IMR-90 (cell line): ENCODE measurements at regions not wholly inside any gene's neighbourhood (a gene's known extent, or its start where the extent isn't known, plus 50 kb on each side); places are given as distances from the start of the nearest gene placed in this dataset.

ENCODE experiments used
- ATAC-seq: fragments of 200-7000 bp; cut with Tn5 transposase; 2 replicates; pipeline ENCODE4 v1.9.1; 2020; ENCODE audit warnings: low read depth, mild to moderate bottlenecking, moderate library complexity
- BruUV-seq: library from RNA; stranded (reverse); fragments of 400-500 nt; replicated peaks from 2 replicates; lab custom pipeline; 2021; lab: Mats Ljungman, UMichigan
- CTCF ChIA-PET: fragments of 300-600 bp; formaldehyde crosslinking; extraction: SDS; loops from one replicate; lab custom pipeline; 2021; ENCODE audit warnings: antibody characterized with exemption; lab: Yijun Ruan, JAX
- POLR2A ChIA-PET: fragments of 300-600 bp; sonication (Branson Sonifier 250); formaldehyde crosslinking; loops from one replicate; lab custom pipeline; 2022; ENCODE audit warnings: antibody characterized with exemption; ENCODE audit not compliant: unreplicated experiment; lab: Charles Lee
- DNase-seq: peaks from one replicate; pipeline ENCODE4 v3.0.0; 2013
- H2AFZ ChIP-seq: replicated peaks from 2 replicates; pipeline ENCODE3; 2013; ENCODE audit warnings: low read length, mild to moderate bottlenecking; ENCODE audit not compliant: poor library complexity
- H2AK5ac ChIP-seq: 2 replicates; pipeline ENCODE4 v1.6.1; 2013; ENCODE audit warnings: low read depth, low read length, inconsistent platforms
- H2AK9ac ChIP-seq: replicated peaks from 2 replicates; pipeline ENCODE3; 2013; ENCODE audit warnings: mild to moderate bottlenecking, low read depth, low read length, moderate library complexity; ENCODE audit not compliant: poor library complexity
- H2BK120ac ChIP-seq: 2 replicates; pipeline ENCODE4 v1.6.1; 2013; ENCODE audit warnings: low read depth, low read length, inconsistent platforms
- H2BK15ac ChIP-seq: 3 replicates; pipeline ENCODE4 v1.6.1; 2013; ENCODE audit warnings: low read depth, low read length, inconsistent platforms
- H2BK20ac ChIP-seq: 2 replicates; pipeline ENCODE4 v1.6.1; 2013; ENCODE audit warnings: low read depth, mild to moderate bottlenecking, inconsistent platforms, low read length, moderate library complexity
- H2BK5ac ChIP-seq: 2 replicates; pipeline ENCODE4 v1.6.1; 2013; ENCODE audit warnings: mild to moderate bottlenecking, low read depth, low read length, inconsistent platforms; ENCODE audit not compliant: poor library complexity, severe bottlenecking
- H3K14ac ChIP-seq: replicated peaks from 2 replicates; pipeline ENCODE4 v1.6.1; 2013; ENCODE audit warnings: low read depth, low read length, inconsistent platforms
- H3K18ac ChIP-seq: 2 replicates; pipeline ENCODE4 v1.6.1; 2013; ENCODE audit warnings: low read depth, low read length, control low read depth
- H3K23ac ChIP-seq: 2 replicates; pipeline ENCODE4 v1.6.1; 2013; ENCODE audit warnings: low read depth, low read length, inconsistent platforms
- H3K27ac ChIP-seq: 2 replicates; pipeline ENCODE4 v1.5.1; 2013; ENCODE audit warnings: mild to moderate bottlenecking, control low read depth, low read length; ENCODE audit not compliant: insufficient read depth
- H3K27me3 ChIP-seq: 2 replicates; pipeline ENCODE4 v1.6.1; 2013; ENCODE audit warnings: low read length; ENCODE audit not compliant: control insufficient read depth, insufficient read depth
- H3K36me3 ChIP-seq: 2 replicates; pipeline ENCODE4 v1.6.1; 2013; ENCODE audit warnings: low read length, mixed read lengths; ENCODE audit not compliant: control insufficient read depth, insufficient read depth
- H3K4ac ChIP-seq: 2 replicates; pipeline ENCODE4 v1.6.1; 2013; ENCODE audit warnings: low read depth, low read length, inconsistent platforms
- H3K4me1 ChIP-seq: 2 replicates; pipeline ENCODE4 v1.6.1; 2013; ENCODE audit warnings: low read length, mixed read lengths; ENCODE audit not compliant: control insufficient read depth, insufficient read depth
- H3K4me2 ChIP-seq: 2 replicates; pipeline ENCODE4 v1.6.1; 2013; ENCODE audit warnings: low read depth, mild to moderate bottlenecking, control low read depth, low read length, moderate library complexity
- H3K4me3 ChIP-seq: 2 replicates; pipeline ENCODE4 v1.5.1; 2013; ENCODE audit warnings: low read depth, mild to moderate bottlenecking, control low read depth, low read length, moderate library complexity; ENCODE audit not compliant: insufficient read depth
- H3K56ac ChIP-seq: 2 replicates; pipeline ENCODE4 v1.6.1; 2013; ENCODE audit warnings: low read length, inconsistent platforms; ENCODE audit not compliant: insufficient read depth; ENCODE audit errors: extremely low read depth
- H3K79me1 ChIP-seq, 2 experiments: 2 replicates each; pipeline ENCODE4 v1.6.1; 2013; ENCODE audit warnings: low read length in 2 of 2, inconsistent platforms in 1 of 2, low read depth in 1 of 2
- H3K9ac ChIP-seq: 2 replicates; pipeline ENCODE4 v1.6.1; 2013; ENCODE audit warnings: low read depth, low read length, control low read depth
- H3K9me1 ChIP-seq: 2 replicates; pipeline ENCODE4 v1.6.1; 2013; ENCODE audit warnings: low read length, inconsistent platforms; ENCODE audit not compliant: insufficient read depth
- H3K9me3 ChIP-seq: 2 replicates; pipeline ENCODE4 v1.6.1; 2013; ENCODE audit warnings: low read length; ENCODE audit not compliant: control insufficient read depth, insufficient read depth
- H4K20me1 ChIP-seq: 2 replicates; pipeline ENCODE4 v1.6.1; 2013; ENCODE audit warnings: low read length, inconsistent platforms; ENCODE audit not compliant: insufficient read depth
- H4K5ac ChIP-seq: 2 replicates; pipeline ENCODE4 v1.6.1; 2013; ENCODE audit warnings: mild to moderate bottlenecking, low read depth, low read length, control low read depth
- H4K8ac ChIP-seq, 2 experiments: 2 replicates each; pipeline ENCODE4 v1.6.1; 2013; ENCODE audit warnings: low read depth in 2 of 2, low read length in 2 of 2, control low read depth in 1 of 2, inconsistent platforms in 1 of 2
- H4K91ac ChIP-seq: 2 replicates; pipeline ENCODE4 v1.6.1; 2013; ENCODE audit warnings: low read depth, low read length, inconsistent platforms; ENCODE audit not compliant: insufficient read depth
- POLR2A ChIP-seq: IDR thresholded peaks from 2 replicates; pipeline ENCODE4 v1.6.1; 2012; ENCODE audit warnings: mild to moderate bottlenecking, low read depth, low read length
- SMC3 ChIP-seq: fragments of 150-350 bp; IDR thresholded peaks from 2 replicates; pipeline ENCODE4 v1.6.1; 2016; ENCODE audit warnings: low read depth, mild to moderate bottlenecking, antibody characterized with exemption, low read length, moderate library complexity
- WGBS, 2 experiments: methylation state at CpG; one replicate each; pipeline versions ENCODE4 v1.1.5 to v1.1.7; 2013; ENCODE audit warnings: missing lambda C conversion rate in 2 of 2; ENCODE audit not compliant: insufficient read length in 1 of 2; ENCODE audit errors: extremely low coverage in 2 of 2; 5-methylcytosine and 5-hydroxymethylcytosine counted together
- dilution Hi-C: fragments of 300-500 bp; cut with HindIII; formaldehyde crosslinking; loops from one replicate; pipeline ENCODE4 v1.14.3; 2018; ENCODE audit warnings: low sequenced_read_pairs; ENCODE audit not compliant: unreplicated experiment
- in situ Hi-C: fragments of 300-500 bp; cut with MboI; formaldehyde crosslinking; loops from 3 replicates; pipeline ENCODE4 v1.14.3; 2019; ENCODE audit warnings: low sequenced_read_pairs, inconsistent platforms, mixed read lengths
- intact Hi-C: fragments of 100-400 bp; cut with micrococcal nuclease; formaldehyde crosslinking; loops from 2 replicates; pipeline ENCODE4 v1.10.0; 2022

GRCh38 chr4:79081973-79082372, 142.7 kb upstream of the PAQR3 start:
- Histone ChIP-seq H2BK5ac (no peak overlapping the region), H2BK15ac (no peak overlapping the region), H3K4me3 (no peak overlapping the region), H3K4ac (no peak overlapping the region), H3K56ac (no peak overlapping the region), H3K18ac (no peak overlapping the region), H3K27ac (no peak overlapping the region), H3K14ac (no peak overlapping the region), H2BK20ac (no peak overlapping the region), H3K4me2 (no peak overlapping the region), H2AFZ (no peak overlapping the region), H2BK120ac (no peak overlapping the region), H3K36me3 (no peaks in the 10 kb centered on the region), H4K91ac (no peak overlapping the region), H3K27me3 (no peaks in the 10 kb centered on the region), H3K9me1 (no peaks in the 10 kb centered on the region), H4K8ac (no peak overlapping the region), H2AK9ac (no peak overlapping the region), H3K79me1 (no peaks in the 10 kb centered on the region), H4K5ac (no peak overlapping the region), H3K4me1 (no peaks in the 10 kb centered on the region), H3K9ac (no peak overlapping the region), H3K23ac (no peak overlapping the region), H2AK5ac (no peak overlapping the region), H3K9me3 (no peaks in the 10 kb centered on the region), H4K20me1 (no peaks in the 10 kb centered on the region)
- 17% methylated on average over 1 of the region's 1 CpG; no CpG with 5 or more reads in 1 of the 2 experiments for WGBS, 2 experiments
- in situ Hi-C loops (no loop called here), dilution Hi-C loops (no loop called here), intact Hi-C loops (no loop called here)
- ATAC-seq (no peak), DNase-seq (no peak)
- ChIA-PET POLR2A (no interaction called here), CTCF (no interaction called here)
- no TSS peak for BruUV-seq
- no peak for TF ChIP-seq SMC3
- TF ChIP-seq POLR2A: no peak
